HG03103 (cell line): ENCODE measurements at regions not wholly inside any gene's neighbourhood (a gene's known extent, or its start where the extent isn't known, plus 50 kb on each side); places are given as distances from the start of the nearest gene placed in this dataset.

Source experiments
- ATAC-seq: cut with Tn5 transposase; IDR thresholded peaks from one replicate; pipeline ENCODE4 v1.9.1; 2021; ENCODE audit warnings: low read depth; ENCODE audit not compliant: unreplicated experiment

DNA sequence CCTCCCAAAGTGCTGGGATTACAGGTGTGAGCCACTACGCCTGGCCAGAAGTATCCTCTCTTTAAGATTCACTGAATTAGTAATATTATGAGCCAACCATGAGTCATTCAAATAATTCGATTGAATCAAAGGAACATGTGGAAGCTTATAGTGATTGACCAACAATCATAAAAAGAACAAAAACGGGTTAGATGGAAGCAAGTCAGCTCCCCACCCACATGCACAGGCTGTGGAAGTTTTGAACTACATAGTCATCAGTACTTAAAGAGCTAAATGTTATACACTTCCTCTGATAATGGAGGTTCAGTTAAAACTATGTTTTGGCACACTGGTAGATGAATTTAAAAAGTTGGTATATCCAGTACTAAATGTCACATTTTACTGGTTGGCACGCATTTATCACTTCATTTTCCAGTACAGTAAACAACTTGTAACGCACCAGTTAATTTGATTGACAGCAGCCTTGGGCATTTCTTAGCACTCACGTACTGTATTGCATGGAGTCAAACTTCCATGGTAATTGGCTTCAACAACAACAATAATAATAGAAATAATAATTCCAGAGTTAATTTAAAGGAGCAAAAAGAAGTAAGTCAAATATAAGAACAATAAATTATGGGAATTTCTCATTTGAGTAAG lies 1107.3 kb upstream of the MAP3K7 start:
- ATAC-seq: no peak

GRCh38 chr6:91691449-91691848 lies 1104.6 kb upstream of the MAP3K7 start:
- ATAC-seq: no peak

DNA sequence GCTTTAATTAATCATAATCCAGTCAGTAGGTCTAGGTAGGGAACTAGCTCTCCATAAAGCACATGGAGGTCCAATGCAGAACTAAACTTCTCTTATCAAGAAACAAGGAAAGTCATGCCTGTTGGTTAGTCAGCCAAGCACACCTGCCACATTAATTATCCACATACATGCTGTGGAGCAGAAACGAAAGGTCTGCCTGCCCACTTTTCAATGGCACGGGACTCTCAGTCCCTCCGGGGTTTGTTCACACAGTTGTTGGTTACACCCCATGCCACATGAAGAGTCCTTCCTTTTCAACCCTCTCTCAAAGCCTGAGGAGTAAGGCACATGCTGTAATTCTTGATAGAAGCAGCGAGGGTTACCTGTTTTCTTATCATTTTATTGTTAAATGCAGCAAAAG lies 1096.4 kb upstream of the MAP3K7 start:
- no peak for ATAC-seq

DNA sequence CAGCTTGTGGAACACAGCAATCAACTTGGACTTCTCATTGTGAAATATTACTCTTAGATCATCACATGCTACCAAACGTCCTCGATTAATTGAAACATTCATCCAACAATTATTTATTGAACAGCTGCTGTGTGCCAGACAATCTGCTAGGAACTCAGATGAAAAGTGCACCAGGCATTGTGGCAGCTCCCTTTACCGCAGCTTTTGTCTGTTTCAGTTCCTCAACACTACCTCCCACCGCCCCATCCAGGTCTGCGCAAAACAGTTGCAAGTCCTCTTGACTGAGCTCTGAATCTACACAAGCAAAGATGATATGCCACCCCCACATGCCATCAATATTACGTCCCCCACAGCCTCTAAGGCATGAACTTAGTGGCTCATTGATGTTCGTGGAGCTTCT lies 1094.4 kb upstream of the MAP3K7 start:
- no peak for ATAC-seq

DNA sequence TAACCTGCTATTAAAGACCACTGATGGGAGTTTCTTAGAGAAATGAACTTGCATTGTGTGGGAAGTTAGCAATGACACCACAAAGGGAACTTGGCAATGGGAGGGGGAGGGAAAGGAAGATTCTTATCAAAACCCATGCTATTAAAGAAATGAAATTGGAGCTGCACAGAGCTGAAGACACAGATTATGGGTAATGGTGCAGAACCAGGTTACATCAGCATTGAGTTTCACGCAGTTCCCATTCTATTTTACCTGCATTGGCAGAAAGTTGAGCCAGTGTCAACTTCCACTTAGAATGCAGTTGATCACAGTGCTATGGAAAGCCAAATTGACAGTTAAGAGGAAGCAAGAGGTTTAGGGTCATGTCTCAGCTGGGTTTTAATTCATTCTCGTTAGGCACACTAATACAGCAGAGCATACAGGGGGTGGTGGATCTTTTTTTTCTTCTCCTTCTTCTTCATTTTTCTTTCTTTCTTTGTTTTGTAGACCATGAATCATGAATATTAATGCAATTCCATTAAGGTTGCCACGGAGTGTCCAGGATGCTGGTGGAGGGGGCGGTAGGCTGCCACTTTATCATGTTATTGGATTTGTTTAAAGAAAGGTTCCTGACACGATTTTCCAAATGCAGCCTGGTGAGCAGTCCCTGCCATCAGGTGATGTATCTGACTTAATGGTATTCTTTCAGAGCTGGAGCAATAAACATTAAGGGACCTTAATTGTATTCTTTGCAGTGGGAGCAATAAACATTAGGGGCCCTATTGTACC lies 1092.0 kb upstream of the MAP3K7 start:
- ATAC-seq: no peak

DNA sequence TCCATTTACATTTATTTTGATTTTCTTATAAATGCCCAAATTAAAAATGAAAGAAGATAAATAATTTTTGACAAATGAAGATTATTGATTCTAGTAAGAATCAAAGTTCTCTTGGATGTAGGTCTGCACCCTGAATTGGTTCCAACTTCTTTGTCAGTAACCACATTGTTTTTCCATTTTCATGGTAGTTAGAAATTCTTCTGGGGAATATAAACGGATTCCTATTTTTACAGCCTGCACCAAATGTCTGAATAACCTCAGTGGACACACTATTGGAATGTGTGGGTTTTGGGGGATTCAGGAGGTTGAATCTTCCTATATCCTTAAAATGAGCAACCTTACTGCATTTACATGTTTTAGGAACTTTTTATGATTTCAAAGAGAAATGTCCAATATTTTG lies 1085.3 kb upstream of the MAP3K7 start:
- no peak for ATAC-seq

GRCh38 chr6:91669871-91670268 lies 1083.0 kb upstream of the MAP3K7 start:
- ATAC-seq: no peak

GRCh38 chr6:91669154-91669870 lies 1082.4 kb upstream of the MAP3K7 start:
- no peak for ATAC-seq

GRCh38 chr6:91667596-91667995 lies 1080.7 kb upstream of the MAP3K7 start:
- no peak for ATAC-seq

DNA sequence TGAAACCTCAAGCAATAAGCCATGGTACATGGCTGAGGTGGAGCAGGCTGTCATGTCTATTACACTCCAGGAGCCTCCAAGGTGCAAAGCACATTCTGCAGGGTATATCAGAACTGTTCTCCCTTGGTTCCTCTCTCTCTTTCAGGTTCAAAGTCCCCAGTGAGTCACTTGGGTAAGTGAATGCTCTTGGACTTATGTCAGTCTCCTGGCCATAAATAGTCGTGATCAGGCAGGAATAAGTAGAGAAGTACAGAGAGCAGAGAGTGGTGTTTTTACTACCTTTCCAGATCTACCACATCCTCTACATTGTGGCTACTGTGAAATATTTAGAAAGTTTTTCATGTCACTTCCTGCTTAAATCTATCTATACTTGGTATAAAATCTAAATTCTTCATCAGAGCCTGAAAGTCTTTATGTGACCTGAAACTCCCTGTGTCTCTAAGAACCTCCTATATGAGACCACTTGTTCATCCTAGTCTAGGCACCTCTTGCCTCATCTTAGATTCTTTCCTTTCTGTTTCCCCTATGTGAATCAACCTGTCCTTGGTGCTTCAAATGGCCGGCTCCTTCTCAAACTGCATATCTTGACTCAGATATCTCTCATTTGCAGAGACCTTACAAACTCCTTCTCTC lies 1077.6 kb upstream of the MAP3K7 start:
- no peak for ATAC-seq

DNA sequence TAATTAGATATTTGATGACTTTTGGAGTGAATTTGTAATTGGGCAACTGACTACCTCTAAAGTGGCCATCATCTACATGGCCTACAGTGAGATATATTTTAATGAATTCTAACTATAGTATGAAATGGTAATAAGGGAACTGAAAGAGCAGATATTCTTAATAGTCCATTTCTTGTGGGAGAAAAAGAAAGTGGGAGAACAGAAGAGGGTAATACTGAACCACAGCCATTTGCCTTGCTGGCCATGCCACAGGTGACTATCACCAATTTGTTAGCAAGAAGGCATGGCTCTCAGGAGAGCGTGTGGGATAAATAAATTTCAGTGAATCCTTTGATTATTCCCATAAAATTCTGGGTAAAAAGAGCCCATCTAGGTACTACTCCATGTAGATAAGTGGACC lies 1074.0 kb upstream of the MAP3K7 start:
- no peak for ATAC-seq

DNA sequence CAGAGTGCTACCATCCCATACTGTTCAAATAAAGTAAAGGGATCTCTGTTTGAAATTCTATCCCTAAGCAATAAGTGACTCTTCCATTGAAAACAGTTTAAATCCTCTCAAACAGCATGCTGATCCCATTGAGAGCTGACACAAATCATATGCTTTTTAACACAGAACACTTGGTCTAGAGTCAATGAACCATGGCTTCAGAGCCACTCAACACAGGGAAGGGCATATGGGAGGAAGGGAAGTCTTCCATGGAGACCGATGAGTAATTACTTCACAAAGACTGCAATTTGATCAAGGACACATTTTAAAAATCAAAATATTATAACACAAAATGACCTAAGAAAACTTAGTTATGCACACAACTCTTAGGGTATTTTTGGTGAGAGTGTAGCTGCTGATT lies 1073.0 kb upstream of the MAP3K7 start:
- no peak for ATAC-seq

GRCh38 chr6:91654793-91655192 lies 1067.9 kb upstream of the MAP3K7 start:
- ATAC-seq: no peak

GRCh38 chr6:91654357-91654756 lies 1067.5 kb upstream of the MAP3K7 start:
- no peak for ATAC-seq

DNA sequence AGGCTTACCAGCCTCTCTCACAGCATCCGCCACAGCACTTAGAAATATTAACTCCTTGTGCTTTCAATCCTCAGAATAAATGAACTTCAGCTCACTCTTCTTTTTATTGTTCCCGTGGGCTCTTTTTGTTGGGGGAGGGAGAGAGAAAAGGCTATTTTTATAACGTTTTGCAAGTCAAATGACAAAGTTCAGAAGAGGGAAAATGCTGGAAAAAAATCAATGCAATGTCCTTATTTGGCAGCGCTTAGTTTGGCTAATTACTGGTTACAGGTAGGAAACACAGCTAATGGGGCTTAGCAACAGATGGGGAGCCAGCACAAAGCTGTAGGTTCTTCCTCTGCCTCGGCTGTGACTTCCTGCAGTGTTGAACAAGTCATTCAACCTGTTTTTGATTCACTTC lies 1067.0 kb upstream of the MAP3K7 start:
- ATAC-seq: no peak

DNA sequence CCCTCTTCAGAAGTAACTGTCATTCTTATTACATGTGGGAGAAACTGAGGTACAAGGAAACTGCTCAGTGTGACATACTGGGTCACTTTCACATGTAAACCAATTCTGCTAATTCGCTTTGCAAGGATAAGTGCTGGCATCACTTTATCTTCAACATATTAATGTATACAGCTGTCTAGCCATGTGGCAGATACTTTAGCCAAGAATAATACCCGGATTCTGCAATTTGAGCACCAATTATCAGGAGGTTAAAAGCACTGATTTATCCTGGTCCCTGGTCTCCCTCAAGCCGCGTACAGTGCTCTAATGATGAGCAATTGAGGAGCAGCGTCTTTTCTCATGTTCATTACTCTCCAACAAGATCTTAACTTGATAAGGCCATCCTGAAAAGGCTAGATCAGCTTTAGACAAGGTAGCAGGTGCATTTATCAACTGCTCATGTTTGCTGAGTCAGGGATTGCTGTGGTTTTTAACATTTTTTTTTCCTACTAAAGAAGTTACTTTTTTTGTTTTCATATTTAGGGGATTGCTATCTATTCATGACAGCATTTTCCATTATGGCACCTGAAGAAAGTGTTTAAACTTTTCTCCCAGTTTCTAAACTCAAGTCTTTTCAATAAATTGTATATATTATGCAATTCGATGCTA lies 1066.3 kb upstream of the MAP3K7 start:
- ATAC-seq: no peak

DNA sequence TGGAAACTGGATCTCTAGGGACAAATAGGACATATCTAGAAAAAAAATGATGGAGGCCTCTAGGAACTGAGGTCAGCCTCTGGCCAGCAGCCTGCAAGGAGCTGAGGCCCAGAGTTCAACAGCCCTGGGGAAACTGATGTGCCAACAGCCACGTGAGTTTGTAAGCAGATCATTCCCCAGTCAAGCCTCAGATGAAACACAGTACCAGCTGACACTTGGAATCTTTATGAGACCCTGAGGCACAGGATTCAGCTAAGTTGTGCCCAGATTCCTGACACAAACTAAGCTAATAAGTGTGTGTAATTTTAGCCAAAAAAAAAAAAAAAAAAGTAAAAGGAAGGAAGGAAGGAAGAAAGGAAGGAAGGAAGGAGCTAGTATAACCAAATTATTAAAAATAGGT lies 1059.8 kb upstream of the MAP3K7 start:
- ATAC-seq: no peak

GRCh38 chr6:91645811-91646210 lies 1058.9 kb upstream of the MAP3K7 start:
- no peak for ATAC-seq

GRCh38 chr6:91637217-91637616 lies 1050.3 kb upstream of the MAP3K7 start:
- no peak for ATAC-seq

- no peak for ATAC-seq
Measured at GRCh38 chr6:91634791-91635190, 1047.9 kb upstream of the MAP3K7 start.
